ENCODE measurements at regions not wholly inside any gene's neighbourhood (a gene's known extent, or its start where the extent isn't known, plus 50 kb on each side); places are given as distances from the start of the nearest gene placed in this dataset.

GRCh38 chr3:117539729-117540128, 830.1 kb downstream of the TUSC7 start:
- Histone ChIP-seq H3K4me3 (ENCODE audit: low read length) (no peak overlapping the region), H3K4me1 (ENCODE audit: insufficient read depth, low read length) (no peaks in the 10 kb centered on the region), H3K9me3 (ENCODE audit: low read depth, low read length) (no peaks in the 10 kb centered on the region), H3K27me3 (ENCODE audit: insufficient read depth, low read length) (no peaks in the 10 kb centered on the region)

- Histone ChIP-seq H3K27me3 (ENCODE audit: insufficient read depth, low read length) (no peaks in the 10 kb centered on the region), H3K4me1 (ENCODE audit: insufficient read depth, low read length) (no peaks in the 10 kb centered on the region), H3K9me3 (ENCODE audit: low read depth, low read length) (no peaks in the 10 kb centered on the region)
Observed at GRCh38 chr3:117540597-117540996, 831.0 kb downstream of the TUSC7 start.

DNA sequence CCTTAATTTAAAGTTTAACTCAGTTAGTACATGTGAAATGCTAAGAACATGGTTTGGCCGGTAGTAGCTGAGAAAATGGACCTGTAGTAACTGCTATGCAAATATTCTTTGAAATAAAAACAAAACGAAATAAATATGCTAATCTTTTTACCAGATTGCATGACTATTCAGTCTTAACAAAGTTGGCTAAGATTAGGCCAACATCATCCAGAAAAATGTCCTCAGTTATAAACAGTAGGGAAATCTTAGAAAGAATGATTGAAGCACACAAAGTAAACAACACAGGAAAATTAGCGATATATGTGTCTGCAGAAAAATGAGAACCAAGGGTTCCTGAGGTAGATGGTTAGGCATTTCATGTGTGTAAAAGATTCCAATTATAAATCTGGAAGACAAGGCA, 832.1 kb downstream of the TUSC7 start:
- Histone ChIP-seq H3K9me3 (ENCODE audit: low read depth, low read length) (no peaks in the 10 kb centered on the region), H3K4me3 (ENCODE audit: low read length) (no peak overlapping the region), H3K4me1 (ENCODE audit: insufficient read depth, low read length) (no peaks in the 10 kb centered on the region), H3K27me3 (ENCODE audit: insufficient read depth, low read length) (no peaks in the 10 kb centered on the region)

More at GRCh38 chr3:117540597-117540996, 831.0 kb downstream of the TUSC7 start:
- no peak overlapping the region for H3K4me3 ChIP-seq (ENCODE audit: low read length)

- Histone ChIP-seq H3K9me3 (ENCODE audit: low read depth, low read length) (no peaks in the 10 kb centered on the region), H3K4me1 (ENCODE audit: insufficient read depth, low read length) (no peaks in the 10 kb centered on the region), H3K27me3 (ENCODE audit: insufficient read depth, low read length) (no peaks in the 10 kb centered on the region), H3K4me3 (ENCODE audit: low read length) (no peak overlapping the region)
Observed at GRCh38 chr3:117543521-117543920, 833.9 kb downstream of the TUSC7 start.

DNA sequence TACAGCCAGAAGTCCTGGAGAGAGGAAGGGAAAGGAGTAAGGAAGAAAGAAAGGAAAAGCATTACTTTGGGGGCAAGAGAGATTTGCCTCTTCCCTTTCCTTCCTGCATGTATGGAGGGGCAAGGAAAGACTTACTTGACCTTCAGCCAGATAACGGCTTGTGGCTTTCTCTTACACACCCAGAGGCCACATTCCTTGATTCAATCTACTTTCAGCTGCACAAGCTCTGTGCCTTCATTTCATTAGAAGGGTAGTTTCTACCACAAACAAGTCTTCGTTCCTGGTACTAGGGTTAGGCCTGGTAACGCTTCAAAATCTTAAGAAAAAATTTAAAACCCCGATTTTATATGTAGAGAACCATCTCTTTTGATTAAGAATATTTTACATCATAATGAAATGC, 835.9 kb downstream of the TUSC7 start:
- Histone ChIP-seq H3K27me3 (ENCODE audit: insufficient read depth, low read length) (no peaks in the 10 kb centered on the region), H3K4me1 (ENCODE audit: insufficient read depth, low read length) (no peaks in the 10 kb centered on the region), H3K9me3 (ENCODE audit: low read depth, low read length) (no peaks in the 10 kb centered on the region), H3K4me3 (ENCODE audit: low read length) (no peak overlapping the region)

GRCh38 chr3:117547956-117548550, 838.5 kb downstream of the TUSC7 start:
- H3K9me3 ChIP-seq (ENCODE audit: low read depth, low read length): no peaks in the 10 kb centered on the region
- H3K4me3 ChIP-seq (ENCODE audit: low read length): no peak overlapping the region
- H3K4me1 ChIP-seq (ENCODE audit: insufficient read depth, low read length): no peaks in the 10 kb centered on the region
- H3K27me3 ChIP-seq (ENCODE audit: insufficient read depth, low read length): no peaks in the 10 kb centered on the region

- Histone ChIP-seq H3K4me3 (ENCODE audit: low read length) (no peak overlapping the region), H3K9me3 (ENCODE audit: low read depth, low read length) (no peaks in the 10 kb centered on the region), H3K4me1 (ENCODE audit: insufficient read depth, low read length) (no peaks in the 10 kb centered on the region), H3K27me3 (ENCODE audit: insufficient read depth, low read length) (no peaks in the 10 kb centered on the region)
Observed at GRCh38 chr3:117548600-117548999, 839.0 kb downstream of the TUSC7 start.

- no peaks in the 10 kb centered on the region for H3K9me3 ChIP-seq (ENCODE audit: low read depth, low read length)
- no peak overlapping the region for H3K4me3 ChIP-seq (ENCODE audit: low read length)
- H3K4me1 ChIP-seq (ENCODE audit: insufficient read depth, low read length): no peaks in the 10 kb centered on the region
Observed at GRCh38 chr3:117549716-117550115, 840.1 kb downstream of the TUSC7 start.

DNA sequence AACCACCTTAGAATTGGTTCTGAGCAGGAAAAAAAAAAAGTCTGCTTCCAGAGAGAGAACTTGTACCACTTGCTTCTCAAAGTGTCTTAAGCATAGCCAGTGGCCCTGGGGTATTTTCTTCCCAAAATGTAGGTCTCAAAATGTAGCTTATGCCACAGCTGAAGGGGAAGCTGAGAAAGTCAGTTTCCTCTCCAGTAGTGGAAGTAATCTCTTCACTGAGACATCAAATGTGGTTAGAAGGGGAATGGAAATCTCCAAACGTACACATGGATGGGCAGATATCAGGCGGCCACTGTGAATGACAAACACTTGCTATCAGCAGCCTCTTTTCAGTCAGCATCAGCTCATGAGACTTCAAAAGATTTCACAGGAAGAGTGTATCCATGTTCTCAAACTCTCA, 841.2 kb downstream of the TUSC7 start:
- Histone ChIP-seq H3K9me3 (ENCODE audit: low read depth, low read length) (no peaks in the 10 kb centered on the region), H3K4me3 (ENCODE audit: low read length) (no peak overlapping the region), H3K4me1 (ENCODE audit: insufficient read depth, low read length) (no peaks in the 10 kb centered on the region), H3K27me3 (ENCODE audit: insufficient read depth, low read length) (no peaks in the 10 kb centered on the region)

More at GRCh38 chr3:117549716-117550115, 840.1 kb downstream of the TUSC7 start:
- H3K27me3 ChIP-seq (ENCODE audit: insufficient read depth, low read length): no peaks in the 10 kb centered on the region

- no peaks in the 10 kb centered on the region for H3K27me3 ChIP-seq (ENCODE audit: insufficient read depth, low read length)
- H3K4me1 ChIP-seq (ENCODE audit: insufficient read depth, low read length): no peaks in the 10 kb centered on the region
- no peak overlapping the region for H3K4me3 ChIP-seq (ENCODE audit: low read length)
- H3K9me3 ChIP-seq (ENCODE audit: low read depth, low read length): no peaks in the 10 kb centered on the region
Observed at GRCh38 chr3:117553461-117553860, 843.9 kb downstream of the TUSC7 start.

DNA sequence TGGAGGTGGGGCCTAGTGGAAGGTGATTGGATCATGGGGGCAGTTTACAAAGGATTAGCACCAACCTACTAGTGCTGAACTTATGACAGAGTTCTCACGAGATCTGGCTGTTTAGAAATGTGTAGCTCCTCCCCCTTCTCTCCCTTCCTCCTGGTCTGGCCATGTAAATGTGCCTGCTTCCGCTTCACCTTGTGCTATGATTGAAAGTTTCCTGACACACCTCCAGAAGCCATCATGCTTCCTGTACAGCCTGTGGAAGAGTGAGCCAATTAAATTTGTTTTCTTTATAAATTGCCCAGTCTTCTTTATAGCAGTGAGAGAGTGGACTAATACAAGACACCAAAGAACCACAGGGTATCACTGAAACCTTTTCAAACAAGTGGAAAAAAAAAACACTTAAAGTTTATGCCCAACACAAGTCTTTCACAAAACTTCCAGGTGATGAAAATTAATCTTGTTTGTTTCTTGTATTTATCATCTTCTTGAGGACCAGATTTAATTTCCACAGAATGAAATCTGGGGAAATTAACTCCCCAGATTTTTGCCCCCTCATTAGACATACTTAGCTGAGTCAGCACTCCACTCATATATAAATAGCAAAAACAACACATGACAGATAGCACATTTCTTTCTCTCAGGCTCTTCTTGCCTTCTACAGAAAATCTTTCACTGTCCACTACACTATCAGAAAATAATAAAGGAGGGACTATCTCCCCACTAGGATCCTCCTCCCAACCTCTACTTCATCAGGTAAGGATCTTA, 847.2 kb downstream of the TUSC7 start:
- no peak overlapping the region for H3K4me3 ChIP-seq (ENCODE audit: low read length)
- H3K4me1 ChIP-seq (ENCODE audit: insufficient read depth, low read length): no peaks in the 10 kb centered on the region
- no peaks in the 10 kb centered on the region for H3K9me3 ChIP-seq (ENCODE audit: low read depth, low read length)
- H3K27me3 ChIP-seq (ENCODE audit: insufficient read depth, low read length): no peaks in the 10 kb centered on the region

DNA sequence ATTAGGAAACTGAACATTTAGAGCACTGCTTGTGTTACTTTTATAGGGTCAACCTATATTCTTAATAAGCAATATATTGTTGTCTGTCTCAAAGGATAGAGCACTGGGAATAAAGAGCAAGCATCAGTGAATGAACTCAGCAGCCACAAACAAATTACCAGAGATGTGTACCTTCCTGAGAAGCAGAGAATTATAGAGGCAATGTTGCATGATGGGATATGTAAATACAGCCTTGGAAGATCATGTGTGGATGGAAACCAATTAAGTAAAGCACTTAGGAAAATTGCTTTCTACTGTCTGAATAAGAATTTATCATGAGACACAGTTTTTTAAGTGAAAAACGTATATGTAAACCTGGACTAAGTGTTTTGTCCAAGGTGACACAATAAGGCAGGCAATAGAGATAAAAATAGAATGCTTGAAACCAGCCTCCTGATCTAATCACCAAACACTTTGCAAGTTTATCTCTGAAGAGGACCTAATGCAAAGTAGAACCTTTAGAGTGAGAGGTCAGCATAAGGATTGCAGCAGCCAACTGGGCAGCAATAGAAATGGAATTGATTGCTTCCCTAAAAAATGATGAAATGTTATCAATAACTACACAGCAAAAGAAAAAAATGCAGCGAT, 848.0 kb downstream of the TUSC7 start:
- H3K4me3 ChIP-seq (ENCODE audit: low read length): no peak overlapping the region
- H3K27me3 ChIP-seq (ENCODE audit: insufficient read depth, low read length): no peaks in the 10 kb centered on the region
- no peaks in the 10 kb centered on the region for H3K4me1 ChIP-seq (ENCODE audit: insufficient read depth, low read length)
- no peaks in the 10 kb centered on the region for H3K9me3 ChIP-seq (ENCODE audit: low read depth, low read length)

DNA sequence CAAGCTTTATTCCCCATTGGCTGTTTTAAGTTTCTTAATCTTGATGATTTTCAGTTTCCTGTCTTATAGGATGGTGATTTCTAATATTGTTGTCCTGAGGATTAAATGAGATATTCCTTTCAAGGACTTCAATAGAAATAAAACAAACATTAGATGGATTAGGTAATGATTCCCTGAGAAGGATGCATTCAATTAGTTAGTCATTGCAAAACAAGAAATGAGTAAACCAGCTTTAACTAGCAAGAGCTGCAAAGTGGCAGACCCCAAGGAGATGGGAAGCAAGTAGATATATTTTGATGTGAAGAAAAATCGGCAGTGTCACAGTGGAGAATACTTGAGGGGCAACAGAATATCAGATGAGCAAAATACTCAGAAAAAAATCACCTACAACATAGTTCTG, 849.1 kb downstream of the TUSC7 start:
- Histone ChIP-seq H3K27me3 (ENCODE audit: insufficient read depth, low read length) (no peaks in the 10 kb centered on the region), H3K4me3 (ENCODE audit: low read length) (no peak overlapping the region), H3K9me3 (ENCODE audit: low read depth, low read length) (no peaks in the 10 kb centered on the region), H3K4me1 (ENCODE audit: insufficient read depth, low read length) (no peaks in the 10 kb centered on the region)

GRCh38 chr3:117562000-117562399, 852.4 kb downstream of the TUSC7 start:
- Histone ChIP-seq H3K27me3 (ENCODE audit: insufficient read depth, low read length) (no peaks in the 10 kb centered on the region), H3K4me3 (ENCODE audit: low read length) (no peak overlapping the region), H3K9me3 (ENCODE audit: low read depth, low read length) (no peaks in the 10 kb centered on the region), H3K4me1 (ENCODE audit: insufficient read depth, low read length) (no peaks in the 10 kb centered on the region)

GRCh38 chr3:117563063-117563462, 853.5 kb downstream of the TUSC7 start:
- Histone ChIP-seq H3K9me3 (ENCODE audit: low read depth, low read length) (no peaks in the 10 kb centered on the region), H3K27me3 (ENCODE audit: insufficient read depth, low read length) (no peaks in the 10 kb centered on the region), H3K4me1 (ENCODE audit: insufficient read depth, low read length) (peaks cover 10% of the 10 kb centered on the region), H3K4me3 (ENCODE audit: low read length) (no peak overlapping the region)

All from mononuclear cell (primary cell).